NCI-H2107 (cell line): ENCODE measurements at regions not wholly inside any gene's neighbourhood (a gene's known extent, or its start where the extent isn't known, plus 50 kb on each side); places are given as distances from the start of the nearest gene placed in this dataset.

Experiments used
- DNase-seq: peaks from one replicate; lab custom pipeline; 2025; lab: John Stamatoyannopoulos, UW

DNA sequence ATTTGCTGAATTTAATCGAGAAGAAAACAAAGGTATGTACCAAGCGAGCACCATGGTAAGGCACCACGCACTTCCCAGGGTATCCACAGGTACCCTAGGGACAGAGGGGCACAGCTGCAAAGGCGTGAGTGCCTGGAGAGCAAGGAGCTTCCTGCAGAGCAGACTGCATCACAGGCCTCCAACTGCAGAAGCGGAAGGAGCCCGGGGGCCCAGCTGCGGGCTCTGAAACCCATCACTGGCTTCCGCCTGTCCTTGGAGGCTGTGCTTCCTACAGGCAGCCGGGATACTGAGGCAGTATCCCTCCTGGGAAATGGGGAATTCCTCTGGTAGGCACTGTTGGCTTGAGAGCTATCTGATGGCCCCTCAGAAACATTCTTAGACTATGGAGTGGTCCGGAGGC is 217.4 kb upstream of the GMDS start:
- DNase-seq = no peak

DNA sequence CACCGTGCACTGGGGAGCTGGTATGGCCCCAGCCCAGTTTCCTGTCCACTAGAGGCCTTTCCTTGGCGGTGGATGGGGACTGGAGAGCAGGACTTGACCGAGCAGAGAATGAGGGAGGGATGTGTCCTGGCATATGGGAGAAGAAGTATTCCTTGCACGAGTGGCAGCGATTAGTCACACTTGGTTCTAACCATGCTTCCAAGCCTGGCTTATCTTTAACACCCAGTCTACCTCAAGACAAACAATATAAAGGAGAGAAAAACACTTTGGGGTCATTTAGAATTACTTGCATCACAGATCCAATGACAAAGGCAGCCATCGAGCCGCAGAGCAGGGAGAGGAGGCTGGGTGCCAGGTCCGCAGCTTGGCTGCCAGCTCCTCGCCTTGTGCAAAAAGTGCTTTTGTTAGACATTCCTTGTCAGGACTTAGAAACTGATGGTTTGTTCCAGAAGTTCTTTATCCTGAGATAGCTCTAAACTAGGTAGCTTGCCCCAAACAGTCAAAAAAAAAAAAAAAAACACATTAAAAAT is 214.9 kb upstream of the GMDS start:
- DNase-seq = no peak

DNA sequence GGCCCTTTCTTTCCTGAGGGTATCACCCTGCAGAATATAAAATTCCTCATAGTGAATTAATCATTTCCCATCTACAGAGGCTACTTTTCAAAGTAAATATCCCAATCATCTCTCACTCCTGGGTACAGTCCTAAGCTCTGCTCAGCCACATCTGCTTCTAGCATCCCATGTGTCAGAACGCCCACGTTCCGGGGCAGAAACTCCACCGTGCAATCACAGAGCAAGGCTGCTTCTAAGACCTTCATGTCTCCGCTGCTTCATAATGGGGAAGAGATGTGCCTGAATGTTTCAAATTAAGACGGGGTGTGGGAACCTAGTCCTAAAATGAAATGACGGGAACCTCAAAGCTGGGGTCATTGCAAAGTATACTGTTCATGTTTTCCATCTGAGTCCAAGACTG is 208.8 kb upstream of the GMDS start:
- DNase-seq = no peak

DNA sequence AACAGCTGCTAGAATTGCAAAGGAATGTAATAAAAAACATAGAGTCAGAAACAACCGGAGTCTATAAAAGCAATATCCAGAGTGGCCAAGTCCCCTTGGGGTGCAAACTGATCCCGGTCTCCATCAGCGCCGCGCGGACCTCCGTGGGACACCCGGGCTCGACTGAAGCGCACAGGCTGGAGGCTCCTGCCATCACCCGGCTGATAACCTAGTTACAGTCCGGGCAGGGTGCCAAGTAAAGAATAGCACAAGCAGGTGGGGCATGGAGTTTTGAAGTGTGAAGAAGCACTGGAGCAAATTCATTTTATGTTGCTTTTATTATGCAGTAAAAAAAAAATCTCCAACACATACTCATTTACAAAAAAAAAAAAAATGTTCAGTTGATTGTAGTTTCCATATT is 205.1 kb upstream of the GMDS start:
- DNase-seq = peak; percentile 50

DNA sequence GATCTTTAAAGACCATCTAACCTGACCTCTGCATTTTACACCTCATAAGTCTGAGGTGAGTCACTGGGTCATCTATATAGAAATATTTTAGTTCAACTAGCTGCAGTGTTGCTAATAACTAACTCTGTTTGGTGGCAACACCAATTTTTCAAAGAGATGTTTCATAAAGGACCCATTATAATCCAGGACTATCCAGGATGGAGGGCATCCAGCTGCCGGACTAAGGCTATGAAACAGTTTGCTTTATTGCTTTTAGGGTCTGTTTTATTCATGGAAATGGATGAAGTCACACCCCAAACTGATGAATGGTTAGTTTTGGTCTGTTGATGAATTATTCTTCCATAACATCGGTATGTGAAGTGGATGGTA is 204.2 kb upstream of the GMDS start:
- DNase-seq = no peak

DNA sequence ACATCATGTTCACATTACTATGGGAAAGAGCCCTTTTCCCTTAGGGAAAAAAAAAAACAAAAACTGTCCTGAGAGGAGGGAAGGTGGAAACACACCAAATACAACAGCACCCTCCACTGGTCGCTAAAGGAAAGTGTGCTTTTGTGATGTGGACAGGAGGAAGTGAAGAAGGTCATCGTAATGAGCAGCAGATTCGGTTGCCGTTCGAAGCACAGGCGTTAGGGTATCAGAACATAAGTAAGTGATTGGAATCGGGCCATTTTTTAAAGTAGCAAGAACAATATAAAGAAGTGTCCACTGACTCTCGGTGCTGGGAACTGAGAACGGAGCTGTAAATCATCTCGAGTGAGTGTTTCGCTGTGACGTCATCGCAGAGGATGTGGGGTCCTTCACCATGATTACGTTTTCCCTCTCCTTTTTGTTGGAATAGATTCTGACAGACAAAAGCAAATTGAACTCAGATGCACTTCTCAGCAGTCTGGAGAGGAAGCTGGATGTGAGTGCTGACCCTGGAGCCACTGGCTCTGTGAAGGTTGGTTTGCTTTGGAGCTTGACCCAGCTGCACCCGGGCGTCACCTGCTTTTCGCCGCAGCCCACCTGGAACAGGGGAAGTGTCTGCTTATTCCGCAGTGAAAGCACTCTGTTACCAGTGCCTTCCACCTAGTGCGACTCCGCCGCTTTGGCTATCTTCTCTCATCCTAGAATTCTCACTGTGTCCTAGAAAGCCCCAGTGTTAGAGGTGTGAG is 203.6 kb upstream of the GMDS start:
- peak; percentile 33 for DNase-seq

DNA sequence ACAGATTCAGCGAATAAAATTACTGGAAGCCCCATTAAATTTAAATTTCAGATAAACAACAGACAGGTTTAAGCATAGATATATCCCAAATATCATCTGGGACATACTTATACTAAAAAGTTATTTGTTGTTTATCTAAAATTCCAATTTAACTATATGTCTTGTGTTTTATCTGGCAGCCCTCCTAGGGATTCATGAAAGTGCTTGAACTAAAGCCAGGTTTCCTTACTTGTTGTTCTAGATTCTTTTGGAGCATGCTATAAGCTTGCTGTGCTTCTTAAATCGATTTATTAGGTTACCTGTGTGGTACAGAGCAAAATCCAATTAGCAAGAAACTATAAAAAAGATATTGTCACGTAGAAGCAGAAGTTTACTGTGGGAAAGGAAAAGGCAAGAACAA is 202.5 kb upstream of the GMDS start:
- no peak for DNase-seq

DNA sequence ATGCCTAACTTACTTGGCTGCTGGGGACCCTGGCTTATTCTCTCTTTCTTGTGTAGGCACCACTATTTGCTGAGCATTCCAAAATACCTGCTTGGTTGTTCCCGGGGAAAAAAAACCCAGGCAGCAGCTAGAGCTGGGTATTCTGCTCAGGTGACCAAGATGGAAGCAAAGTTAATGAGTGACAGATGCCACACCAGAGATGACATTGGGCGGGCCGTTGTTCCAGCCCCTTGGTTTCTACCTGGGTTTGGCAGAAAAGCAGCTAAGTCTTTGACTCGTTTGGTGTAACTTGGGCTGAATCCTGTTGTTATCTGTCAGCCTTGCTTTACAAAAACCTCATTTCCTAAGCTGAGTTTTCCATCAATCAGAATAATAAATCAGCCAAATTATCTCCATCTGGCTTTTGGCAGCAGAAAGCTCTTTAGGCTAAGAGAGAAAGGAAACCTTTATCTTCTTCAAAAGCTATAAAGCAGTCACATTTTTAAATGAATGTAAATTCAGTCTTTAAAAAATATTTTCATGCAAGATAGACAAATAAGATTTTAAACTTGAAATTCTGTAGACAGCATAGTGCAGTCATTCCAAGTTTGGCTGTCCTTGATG is 202.0 kb upstream of the GMDS start:
- no peak for DNase-seq

DNA sequence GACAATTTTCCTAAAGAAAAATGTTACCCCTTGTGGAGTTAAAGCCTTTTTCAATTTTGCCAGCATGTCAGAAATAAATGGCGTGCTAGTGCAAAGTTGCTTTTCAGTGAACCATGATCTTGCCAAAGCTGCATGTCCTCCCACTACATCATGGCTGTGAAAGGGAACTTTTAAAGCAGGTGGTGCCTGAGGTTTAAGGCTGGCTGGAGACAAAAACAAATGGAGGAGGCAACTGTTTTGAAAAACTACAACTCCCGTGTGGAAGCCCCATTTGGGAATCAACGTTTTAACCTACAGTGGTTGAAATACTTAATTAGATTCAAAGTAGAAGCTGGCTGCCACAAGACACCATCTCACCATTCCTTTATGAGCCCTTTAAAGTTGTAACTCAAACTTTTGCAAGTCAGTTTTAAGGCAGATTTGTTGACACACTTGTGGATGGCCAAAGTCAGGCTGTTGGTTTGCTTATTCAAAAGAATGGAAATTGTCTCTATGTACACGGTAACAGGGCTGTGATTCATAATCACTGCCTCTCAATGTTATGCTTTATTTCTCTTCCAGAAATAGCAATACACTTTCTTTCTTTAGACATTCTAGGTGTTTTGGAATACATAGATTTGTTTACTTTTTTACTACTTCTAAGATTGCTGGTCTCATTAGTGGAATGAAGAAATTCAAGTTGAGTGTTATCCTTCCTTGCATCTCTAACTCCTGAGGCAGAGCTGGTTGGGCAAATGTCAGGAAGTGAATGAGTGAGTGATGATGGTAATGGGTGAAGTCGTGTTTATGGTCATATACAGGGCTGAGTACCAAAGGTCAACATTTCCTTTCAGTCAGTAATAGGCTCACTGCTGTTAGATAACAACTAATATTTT is 196.4 kb upstream of the GMDS start:
- no peak for DNase-seq

DNA sequence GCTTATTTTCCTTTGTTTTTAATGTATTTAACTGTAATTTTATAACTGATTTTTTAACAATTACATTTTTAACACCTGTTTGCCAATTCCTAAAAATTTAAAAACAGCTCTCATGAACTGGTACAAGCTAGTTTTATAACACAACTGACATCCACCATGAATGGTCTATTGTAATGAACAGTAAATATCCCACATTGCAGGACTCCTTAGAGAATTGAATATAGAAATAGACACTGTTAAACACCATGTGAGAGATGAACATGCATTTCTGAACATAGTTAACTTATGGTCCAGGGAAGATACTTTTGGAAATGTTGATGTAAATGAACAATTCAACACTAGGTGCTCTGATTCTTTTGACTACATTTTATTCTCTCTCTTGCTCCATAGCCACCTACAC is 195.1 kb upstream of the GMDS start:
- no peak for DNase-seq

DNA sequence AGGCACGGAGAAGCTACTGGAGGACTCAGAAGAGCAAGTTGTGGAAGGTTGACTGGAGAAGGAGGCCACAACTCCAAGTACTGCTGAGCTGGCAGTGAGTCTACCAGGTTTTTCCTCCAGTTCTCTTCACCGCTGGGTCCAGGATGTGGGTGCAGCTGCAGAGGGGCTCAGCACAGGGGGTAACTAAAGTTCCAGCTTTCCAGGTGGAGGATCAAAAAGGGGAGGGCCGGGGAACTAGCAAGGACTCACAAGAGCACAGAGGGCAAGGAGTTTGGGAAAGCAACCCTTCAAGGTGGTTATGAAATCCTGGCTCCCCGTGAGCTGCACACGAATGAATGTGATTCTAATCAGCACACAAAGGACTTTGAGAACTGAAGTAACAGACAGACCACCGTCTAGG is 194.2 kb upstream of the GMDS start:
- DNase-seq = no peak

DNA sequence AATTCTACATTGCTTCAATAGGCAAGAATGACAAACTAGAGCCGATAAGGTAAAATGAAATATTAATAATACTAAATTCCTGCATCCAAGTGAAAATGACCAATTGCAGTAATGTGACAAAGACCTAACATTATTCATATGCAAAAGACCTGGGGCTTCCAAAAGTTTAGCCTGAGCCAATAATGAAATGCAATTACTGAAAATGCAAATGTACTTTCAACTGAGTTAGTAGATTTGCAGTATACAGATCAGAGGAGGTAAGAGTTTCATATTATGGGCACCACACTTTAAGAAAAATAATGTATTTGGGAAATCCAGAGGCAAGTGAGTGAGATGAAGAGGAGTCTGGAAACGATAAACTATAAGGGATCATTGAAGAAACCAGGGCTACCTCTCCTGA is 193.7 kb upstream of the GMDS start:
- DNase-seq = no peak

DNA sequence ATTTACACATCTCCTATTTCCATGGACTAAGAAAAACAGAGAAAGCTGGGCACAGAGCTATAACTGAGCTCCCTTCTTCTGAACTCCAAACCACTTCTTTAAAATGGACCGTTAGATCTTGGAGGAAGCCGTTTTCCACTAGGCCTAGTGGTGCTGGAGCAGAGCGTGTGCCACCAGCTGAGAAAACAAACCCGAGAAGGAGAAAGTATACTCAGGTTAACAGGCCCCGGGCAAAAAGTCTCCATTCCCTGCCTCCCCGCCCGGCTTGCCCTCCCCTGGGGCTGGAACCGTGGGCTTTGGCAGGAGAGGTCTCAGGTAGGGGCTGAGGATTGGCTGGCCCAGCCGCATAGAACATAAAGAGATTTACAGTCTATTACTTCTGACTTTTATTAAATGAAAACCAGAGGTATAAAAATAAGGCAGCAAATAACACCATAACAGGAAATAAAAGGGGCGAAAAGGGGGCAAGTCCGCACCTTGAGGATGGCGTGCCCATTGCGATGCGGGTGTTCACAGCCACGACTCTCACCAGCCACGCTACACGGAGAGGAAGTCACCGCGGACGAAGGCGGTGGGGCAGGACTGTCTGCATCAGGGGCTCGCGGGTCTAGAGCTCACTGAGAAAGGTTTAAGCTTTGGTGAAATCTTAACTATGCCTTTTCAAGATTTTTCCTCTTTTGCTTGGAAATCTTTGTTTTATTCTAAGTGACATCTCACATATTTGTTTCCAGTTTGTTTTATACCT is 191.2 kb upstream of the GMDS start:
- no peak for DNase-seq

DNA sequence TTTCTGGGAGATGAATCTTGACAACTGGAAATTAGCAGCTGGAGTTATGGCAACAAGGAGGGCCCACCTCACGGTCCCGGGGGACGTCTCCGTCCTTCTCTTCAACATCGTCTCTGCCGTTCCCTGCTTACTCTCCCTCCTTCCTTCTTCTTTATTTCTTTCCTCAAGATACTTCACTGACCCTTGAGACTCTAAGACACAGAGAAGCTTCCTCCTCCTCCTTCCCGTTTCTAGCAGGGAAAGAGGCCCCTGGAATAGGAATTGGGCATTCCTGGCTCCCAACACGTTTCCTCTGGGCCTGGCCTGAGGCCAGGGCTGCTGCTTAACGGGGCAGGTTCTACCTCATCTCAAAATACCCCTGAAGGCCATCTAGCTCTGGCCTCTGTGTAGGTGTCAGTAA is 189.9 kb upstream of the GMDS start:
- no peak for DNase-seq

DNA sequence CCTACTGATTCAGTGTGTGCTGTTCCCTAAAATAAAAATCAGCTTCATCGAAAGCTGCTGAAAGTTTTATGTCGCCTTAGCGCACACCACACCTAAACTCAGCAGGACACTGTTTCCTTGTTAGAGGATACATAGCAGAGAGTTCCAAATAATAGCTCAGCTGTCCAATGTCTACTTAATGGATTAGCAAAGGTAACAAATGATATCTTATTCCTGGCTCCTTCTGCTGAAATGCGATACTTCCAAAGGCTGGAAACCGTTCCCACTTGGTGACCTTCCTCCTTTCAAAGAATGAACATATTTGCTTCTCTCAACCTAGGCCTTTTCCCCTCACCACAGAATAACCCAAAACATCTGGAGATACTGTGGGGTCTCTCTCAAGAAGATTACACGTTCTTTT is 189.5 kb upstream of the GMDS start:
- DNase-seq = no peak

DNA sequence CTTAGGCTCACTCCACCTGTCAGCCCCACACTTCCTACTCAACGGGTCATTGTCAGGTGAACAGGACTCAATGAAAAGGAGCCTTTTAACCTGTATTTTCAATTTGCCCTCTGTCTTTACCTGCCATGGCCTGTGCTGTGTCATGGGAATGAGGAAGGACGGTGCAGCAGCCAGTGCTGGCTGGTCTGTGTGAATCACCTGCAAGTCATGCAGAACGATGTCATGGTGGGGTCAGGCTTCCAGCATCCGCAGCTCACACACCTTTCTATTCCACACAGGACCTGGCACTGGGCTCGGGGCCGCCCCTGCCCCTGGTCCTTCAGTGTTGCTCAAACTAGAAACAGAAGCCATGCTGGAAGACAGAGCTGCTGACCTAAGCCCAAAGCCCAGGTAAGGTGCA is 188.7 kb upstream of the GMDS start:
- DNase-seq = no peak

DNA sequence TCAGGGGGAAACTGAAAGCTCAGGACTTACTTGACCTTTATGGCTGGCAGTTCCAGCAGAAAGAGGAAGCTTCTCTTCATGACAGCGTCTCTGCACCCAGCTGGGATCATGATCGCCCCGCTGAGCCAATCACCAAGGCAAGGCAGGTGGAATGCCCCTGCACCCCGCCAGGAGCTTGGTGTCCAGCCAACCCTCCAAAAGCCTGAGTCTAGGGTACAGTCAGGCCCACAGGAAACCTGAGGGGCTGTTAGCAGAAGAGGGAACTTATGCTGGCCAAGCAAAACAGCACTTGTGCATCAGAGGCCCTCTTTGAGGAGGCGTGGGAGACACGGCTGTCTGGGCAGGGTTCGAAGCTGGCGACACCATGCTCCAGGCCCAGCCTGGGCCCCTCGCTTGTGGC is 188.3 kb upstream of the GMDS start:
- DNase-seq = no peak

DNA sequence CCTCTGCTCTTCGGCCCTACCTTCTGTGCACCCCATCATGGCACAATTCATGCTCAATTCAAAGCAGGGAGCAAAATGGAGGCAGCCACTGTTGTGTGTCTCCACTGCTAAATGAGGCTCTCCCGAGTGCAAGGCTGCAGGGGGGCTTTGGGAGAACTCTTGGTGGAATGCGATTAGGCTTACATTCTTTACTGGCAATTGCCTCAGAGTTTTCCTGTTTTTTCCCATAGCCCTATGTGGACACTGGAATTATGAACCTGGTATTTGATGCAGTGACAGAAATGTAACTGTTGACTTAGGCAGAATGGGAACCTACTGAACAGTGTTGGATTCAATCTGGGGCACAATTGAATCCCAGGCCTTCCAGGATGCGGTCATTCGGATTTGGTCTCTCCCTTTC is 187.9 kb upstream of the GMDS start:
- no peak for DNase-seq

DNA sequence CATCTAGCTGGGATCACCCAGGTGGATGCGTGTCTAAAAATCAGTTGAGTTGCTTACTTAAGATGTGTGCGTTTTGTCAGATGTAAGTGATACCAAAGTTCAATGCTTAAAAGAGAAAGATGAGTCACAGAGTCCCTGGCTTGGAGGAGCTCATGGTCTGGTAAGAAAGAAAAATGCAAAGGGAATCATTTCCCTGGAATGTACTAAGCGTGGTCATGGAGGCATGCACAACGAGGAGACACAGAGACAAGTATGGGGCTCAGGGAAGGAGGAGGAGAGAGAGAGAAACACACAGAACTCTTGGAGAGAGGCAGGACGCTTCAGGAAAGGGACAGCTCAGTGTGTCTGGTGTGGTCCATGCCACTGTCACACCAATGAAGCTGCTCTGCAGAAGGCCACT is 186.9 kb upstream of the GMDS start:
- no peak for DNase-seq

DNA sequence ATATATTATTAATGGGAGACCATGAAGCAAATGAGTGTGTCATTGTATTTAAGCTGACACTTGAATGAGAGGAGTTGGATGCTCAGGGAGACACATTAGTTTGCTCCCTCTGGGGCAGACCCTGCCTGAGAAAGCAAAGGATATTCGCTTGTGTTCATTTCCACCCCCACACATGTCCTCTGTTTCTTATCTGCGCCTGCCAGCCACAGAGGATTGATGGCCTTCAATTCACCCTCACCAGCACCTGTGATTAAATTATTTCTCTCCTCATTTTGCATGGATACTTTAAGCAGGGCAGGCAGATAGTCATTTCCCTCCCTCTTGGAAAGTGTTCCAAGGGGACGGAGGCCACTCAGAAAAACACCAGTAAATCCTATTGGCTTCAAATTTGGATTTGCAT is 185.2 kb upstream of the GMDS start:
- no peak for DNase-seq

DNA sequence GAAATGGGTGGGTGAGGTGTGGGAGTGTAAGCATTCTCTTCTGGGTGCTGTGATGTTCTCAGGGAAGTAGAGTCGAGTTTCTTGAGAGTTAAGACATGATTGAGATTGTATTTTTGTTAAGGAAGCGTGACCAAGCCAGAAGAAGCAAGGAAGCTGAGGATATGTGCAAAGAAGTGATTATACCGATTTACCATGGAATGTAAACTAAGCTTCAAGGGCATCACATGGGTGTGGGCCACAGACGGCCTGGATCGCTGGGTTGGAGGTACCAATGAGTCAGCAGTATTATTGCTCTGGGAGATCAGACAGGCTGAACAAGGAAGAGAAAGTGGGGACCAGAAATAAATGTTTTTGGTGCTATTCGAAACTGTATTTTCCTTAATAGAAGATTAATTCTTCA is 184.1 kb upstream of the GMDS start:
- no peak for DNase-seq

DNA sequence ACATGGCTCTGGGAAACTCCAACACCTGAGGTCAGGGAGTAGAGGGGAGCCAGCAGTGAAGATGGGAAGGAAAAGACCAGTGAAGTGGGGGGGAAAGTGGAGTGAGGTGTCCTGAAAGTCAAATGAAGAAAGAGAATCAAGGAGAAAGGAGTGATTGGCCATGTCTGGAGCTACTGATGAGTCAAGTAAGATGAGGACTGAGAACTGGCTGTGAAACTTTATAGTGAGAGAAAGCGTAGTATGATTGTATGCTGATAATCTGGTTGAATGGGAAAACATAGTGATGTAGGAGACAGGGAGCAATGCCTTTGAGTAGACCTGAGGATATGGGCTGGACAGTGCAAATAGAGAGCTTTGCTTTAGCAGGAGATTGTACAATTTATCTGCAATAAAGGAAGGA is 183.6 kb upstream of the GMDS start:
- DNase-seq = no peak
